HG02938 (cell line): ENCODE measurements at regions not wholly inside any gene's neighbourhood (a gene's known extent, or its start where the extent isn't known, plus 50 kb on each side); places are given as distances from the start of the nearest gene placed in this dataset.

Experiments
- ATAC-seq: cut with Tn5 transposase; IDR thresholded peaks from one replicate; pipeline ENCODE4 v1.9.1; 2021; ENCODE audit warnings: mild to moderate bottlenecking, moderate library complexity; ENCODE audit not compliant: unreplicated experiment

DNA sequence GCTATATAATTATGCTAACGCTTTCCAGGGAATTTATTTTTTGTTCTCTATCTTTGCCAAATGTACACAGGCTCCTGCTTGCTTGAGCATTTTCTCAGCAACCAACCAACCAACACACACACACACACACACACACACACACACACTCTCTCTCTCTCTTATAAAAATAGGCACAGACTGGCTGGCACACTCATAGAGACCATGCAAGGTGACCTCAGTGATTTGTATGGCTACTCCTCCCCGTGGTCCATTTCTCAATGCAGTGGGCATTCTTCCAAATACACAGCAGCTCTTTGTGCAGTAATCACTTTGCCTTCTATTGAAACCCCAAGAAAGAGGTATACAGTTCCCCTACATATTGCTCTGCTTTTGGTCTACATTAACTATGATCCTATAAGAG, 416.0 kb downstream of the MAN2A1 start:
- no peak for ATAC-seq

DNA sequence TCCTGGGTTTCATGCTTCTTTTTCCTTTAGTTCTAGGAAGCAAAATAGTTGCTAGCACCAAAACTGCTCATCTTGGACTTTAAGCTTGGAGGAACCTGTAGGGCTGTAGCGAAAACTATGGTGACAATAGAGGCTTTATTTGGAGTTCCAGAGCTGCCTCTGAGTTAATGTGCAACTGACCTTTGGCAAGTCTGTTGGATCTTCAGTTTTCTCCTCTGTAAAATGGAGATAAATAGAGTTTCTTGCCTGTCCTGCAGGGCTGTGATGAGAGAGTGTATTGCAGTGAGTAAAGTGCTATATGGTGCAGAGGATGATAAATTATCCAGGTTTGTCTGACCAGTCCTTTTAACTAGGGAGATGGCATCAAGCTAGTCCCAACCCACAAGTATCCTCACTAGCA, 417.0 kb downstream of the MAN2A1 start:
- ATAC-seq = no peak

DNA sequence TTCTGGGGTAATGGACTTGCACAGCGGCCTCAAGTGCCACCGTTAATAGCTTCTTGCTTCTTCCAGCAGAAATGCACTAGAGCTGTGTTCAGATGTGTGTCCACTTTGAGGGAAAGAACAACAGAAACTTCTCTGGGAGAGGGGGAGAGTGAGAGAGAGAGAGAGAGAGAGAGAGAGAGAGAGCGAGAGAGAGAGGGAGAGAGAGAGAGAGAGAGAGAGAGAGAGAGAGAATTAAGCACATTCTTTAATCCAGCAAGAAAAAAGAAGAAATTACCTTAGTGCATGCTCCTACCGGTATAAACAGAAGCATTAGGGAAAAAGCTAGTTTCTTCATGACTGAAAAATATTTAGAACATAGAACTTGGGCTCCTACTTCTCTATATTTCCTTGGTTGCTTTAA, 418.8 kb downstream of the MAN2A1 start:
- ATAC-seq = no peak

DNA sequence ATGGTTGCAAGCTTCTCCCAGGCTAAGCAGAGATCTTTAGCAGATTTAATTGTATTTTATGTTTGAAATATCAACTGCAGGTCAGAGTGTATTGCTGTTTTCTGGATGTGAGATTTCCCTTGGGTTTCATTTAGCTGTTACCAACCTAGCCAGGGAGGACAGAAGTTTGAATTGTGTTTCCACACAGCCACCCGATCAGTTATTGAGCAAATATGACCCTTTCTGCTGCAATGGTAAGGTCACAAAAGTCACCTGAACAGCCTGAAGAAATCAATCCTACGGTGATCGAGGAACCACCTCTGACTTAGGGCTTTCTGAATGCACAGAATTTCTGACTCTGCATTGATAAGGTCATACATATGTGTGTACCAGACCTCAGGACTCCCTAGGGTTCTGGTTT, 419.9 kb downstream of the MAN2A1 start:
- ATAC-seq = no peak

DNA sequence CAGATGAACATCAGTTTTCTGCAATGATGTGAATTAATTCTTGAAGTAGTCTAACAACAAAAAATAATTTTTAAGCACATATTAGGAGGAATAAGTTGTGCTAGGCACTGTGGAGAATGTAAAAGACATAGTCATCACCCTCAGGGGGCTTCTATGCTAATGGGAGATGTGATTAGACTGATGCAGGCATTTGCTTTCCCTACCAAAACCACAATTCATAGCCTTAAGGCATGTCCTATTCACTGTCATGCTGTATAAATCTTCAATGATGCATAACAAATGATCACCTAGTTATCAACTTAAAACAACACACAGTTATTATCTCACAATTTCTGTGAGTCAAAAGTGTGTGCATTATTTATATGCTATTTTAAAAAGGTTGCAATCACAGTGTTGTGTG, 422.6 kb downstream of the MAN2A1 start:
- no peak for ATAC-seq

DNA sequence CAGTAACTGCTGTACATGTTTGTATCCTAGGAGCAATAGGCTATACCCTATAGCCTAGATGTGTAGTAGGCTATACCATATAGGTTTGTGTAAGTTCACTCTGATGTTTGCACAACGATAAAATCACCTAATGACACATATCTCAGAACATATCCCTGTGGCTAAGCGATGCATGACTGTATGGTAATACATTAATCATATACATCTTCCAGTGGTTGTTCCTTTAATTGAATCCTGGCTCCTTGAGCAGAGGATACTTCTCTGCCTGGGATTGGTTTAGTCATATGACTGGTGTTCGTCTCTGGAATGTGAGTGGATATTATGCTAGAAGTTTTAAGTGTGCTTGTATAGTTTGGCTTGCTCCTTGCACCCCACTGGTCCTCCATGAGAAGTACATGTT, 425.8 kb downstream of the MAN2A1 start:
- ATAC-seq = no peak

DNA sequence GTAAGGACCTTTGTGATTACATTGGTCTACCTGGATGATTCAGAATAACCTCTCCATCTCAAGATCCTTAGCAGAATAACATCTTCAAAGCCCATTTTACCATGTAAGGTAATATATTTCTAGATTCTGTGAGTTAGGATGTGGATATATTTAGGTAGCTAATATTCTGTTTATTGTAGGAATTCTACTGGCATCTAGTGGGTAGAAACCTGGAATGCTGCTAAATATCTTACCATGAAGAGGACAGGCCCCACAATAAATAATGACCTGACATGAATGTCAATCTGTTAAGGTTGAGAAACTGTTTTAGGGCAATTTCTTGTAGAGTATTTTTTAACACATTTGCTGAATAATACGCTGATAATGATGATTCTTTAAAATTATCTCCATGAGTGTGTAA, 426.8 kb downstream of the MAN2A1 start:
- no peak for ATAC-seq

DNA sequence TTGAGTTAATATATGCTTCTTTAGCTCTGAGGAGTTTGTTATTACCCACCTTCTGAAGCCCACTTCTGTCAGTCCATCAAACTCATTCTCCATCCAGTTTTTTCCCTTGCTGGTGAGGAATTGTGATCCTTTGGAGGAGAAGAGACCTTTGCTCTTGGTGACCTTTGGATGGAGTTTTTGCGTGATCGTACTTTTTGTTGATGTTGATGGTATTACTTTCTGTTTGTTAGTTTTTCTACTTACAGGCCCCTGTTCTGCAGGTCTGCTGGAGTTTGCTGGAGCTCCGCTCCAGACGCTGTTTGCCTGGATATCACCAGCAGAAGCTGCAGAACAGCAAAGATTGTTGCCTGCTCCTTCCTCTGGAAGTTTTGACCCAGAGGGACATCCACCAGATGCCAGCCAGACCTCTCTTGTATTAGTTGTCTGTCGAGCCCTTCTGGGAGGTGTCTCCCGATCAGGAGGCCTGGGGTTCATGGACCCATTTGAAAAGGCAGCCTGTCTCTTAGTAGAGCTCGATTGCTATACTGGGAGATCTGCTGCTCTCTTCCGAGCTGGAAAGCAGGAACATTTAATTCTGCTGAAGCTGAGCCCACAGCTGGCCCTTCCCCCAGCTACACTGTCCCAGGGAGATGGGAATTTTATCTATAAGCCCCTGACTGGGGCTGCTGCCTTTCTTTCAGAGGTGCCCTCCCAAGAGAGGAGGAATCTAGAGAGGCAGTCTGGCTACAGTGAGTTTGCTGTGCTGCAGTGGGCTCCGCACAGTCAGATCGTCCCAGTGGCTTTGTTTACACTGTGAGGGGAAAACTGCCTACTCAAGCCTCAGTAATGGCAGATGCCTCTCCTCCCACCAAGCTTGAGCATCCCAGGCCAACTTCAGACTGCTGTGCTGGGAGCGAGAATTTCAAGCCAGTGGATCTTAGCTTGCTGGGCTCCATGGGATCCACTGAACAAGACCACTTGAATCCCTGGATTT, 445.5 kb downstream of the MAN2A1 start:
- no peak for ATAC-seq

DNA sequence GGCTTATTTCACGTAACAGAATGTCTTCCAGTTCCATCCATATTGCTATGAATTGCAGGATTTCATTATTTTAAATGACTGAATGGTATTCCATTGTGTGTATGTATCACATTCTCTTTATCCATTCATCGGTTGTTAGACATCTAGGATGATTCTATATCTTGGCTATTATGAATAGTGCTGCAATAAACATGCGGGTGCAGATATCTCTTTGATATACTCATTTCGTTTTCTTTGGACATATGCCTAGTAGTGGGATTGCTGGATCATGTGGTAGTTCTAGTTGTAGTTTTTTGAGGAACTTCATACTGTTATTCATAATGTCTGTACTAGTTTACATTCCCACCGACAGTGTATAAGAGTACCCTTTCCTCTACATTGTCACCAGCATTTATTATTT, 460.5 kb downstream of the MAN2A1 start:
- ATAC-seq = no peak

DNA sequence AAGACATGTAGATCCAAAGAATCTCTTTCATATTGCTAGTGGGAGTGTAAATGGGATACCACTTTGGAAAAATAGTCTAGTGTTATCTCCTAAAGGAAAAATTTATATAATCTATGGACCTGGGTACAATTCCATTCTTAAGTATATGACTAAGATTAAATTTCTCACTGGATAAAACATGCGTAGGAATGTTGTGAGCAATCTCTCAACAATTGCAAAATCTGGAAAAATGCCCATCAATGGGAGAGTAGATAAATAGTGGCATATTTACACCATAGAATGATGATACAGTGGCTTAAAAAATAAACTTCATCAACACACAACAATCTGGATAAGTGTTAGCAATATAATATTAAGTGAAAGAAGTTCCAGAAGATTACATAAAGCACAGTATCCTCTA, 469.5 kb downstream of the MAN2A1 start:
- no peak for ATAC-seq

DNA sequence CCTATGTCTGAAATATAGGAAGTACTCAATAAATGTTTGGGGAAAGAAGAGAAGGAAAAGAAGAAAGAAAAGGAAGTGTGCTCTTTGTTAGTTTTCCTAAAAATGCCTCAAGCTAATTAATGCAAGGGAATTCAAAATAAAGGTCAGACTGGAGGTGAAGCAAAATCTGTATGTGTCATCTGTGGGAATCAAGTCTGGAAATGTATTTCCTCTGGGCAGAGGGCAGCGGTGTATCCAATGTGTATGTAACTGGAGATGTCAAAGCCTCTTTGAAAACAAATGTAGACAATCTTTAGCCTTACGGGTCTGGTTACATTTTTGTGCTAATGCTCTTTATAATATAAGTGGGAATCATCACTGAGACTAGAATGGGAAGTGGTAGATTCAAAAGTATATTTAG, 471.4 kb downstream of the MAN2A1 start:
- ATAC-seq = no peak

DNA sequence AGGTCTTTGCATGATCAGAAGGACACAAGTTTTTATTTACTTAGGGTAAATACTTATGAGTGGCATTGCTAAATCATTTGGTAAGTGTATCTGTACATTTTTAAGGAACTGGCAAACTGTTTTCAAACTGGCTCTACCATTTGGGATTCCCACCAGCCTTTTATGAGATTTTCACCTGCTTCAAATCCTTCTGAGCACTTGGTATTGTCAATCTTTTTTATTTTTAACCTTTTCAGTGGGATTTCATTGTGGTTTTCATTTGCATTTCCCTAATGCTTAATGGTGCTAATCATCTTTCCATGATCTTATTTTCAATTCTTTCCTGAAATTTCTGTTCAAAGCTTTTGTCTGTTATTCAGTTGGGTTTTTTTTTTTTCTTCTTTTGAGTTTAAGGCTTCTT, 475.6 kb downstream of the MAN2A1 start:
- no peak for ATAC-seq

DNA sequence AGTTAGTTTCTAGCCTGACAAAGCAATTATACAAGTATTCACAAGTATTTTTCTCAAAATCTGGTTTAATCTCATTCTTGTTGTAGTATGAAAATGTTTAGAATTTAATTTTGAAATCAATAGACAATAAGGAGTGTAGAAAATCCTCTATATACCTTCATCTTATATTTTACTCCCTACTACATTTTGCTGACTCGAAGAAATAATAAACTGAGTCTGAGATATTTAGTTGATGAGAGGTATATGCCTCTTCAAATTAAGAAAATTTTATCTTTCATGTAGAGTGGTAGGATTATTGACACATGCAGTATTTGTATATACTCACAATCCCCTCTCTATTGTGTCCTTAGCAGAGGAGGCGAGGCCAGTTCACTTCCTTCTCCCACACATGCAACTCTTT, 477.7 kb downstream of the MAN2A1 start:
- no peak for ATAC-seq

DNA sequence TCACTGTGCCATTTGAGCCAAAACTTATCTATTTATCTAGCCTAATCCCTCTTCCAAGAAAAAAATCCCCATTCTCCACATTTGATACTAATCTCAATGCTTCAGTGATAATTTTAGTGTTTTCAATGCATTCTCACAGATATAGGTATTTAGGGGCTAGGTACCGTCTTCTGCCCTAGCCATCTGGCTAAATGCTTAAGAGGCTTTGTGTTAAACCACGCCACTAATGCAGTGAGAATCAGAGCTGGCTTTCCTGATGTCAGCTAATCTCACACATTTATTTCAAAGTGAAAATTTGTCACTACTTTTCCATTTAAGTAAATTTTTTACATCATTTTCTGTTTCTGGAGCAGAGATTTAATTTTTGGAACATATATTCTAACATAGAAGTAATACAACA, 479.7 kb downstream of the MAN2A1 start:
- no peak for ATAC-seq

DNA sequence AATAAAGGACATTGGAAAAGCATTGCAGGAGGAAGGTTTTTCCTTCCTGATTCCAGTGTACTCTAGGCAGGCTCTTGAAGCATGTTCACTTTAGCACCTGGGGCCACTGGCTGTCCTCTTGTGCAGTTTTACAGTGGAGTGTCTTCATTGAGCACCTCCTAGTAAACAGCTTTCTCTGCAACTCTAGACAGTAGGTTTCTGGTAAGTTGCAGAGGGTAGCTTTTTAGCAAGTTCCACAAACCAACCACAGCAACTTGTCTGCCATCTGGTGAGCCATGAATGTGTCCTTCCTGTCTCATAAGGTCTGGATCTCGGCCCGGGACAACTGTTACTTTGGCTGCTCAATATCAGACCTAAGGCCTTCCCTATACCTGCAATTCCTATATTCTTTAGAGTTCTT, 488.0 kb downstream of the MAN2A1 start:
- no peak for ATAC-seq

DNA sequence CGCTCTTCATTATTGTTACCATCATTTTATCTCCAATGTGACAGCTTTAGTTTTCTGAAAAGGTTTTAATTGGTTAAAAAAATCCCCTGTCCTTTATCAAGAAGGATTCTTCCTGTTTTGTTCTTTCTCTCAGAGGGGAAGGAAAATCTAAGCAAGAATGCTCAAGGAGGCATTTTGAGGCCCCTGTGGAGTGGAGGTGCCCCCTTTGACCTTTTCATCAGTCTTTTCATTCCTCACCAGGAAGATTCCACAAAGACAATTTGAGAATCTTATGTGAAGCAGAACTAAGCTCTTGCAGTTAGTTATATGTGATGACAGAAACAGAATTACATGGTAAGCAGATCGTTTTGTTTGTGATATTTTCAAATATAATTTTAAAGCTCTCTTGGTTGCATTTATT, 489.6 kb downstream of the MAN2A1 start:
- ATAC-seq = no peak

DNA sequence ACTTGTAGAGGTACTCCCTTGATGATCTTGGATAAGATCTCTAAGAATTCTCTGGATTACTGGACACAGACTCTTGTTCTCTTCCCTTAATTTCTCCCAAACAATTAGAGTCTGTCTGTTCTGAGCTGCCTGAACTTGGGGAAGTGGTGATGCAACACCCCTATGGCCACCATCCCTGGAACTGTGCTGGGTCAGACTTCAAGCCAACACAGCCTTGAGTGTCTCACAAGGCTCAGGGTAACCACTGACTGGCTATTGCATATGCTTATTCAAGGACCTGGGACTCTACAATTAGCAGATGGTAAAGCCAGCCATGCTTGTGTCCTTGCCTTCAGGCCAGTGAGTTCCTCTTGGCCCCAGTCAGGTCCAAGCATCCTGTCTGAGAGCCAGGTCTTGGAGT, 504.5 kb downstream of the MAN2A1 start:
- ATAC-seq = no peak

DNA sequence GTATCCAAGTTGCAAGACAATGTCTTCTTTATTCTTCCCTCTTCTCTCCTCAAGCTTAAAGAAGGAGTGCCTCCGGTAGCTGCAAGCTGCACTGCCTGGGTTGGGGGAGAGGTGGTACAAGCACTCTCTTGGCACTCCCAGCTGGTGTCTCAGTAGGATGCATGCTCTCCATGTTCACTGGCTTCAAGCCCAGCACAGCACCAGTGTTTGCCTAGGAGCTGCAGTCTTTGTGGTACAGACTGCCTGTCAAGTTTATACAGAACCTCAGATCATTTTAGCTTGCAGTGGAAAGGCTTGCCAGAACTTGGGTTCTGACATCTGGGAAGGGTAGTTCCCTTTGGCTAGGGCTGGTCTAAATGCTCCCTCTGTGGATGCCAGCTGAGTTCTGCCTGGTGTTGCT, 505.6 kb downstream of the MAN2A1 start:
- ATAC-seq = no peak

DNA sequence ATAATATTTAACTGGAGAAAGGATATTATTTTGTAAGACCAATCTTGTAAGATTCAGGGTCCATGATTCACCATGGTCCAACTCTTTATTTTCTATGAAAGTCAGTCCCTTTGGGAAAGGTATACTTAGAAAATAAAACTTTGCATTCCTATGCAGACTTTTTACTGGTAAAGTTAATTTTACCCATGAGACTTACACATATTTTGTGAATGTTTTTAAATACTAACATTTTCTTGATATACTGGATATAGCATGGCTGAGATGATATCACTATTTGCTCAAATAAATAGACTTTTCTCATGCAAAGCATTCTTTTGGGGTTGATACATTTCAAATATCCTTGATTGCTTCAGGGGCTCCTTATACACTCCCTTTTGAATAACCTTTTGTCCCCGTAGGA, 512.1 kb downstream of the MAN2A1 start:
- no peak for ATAC-seq

DNA sequence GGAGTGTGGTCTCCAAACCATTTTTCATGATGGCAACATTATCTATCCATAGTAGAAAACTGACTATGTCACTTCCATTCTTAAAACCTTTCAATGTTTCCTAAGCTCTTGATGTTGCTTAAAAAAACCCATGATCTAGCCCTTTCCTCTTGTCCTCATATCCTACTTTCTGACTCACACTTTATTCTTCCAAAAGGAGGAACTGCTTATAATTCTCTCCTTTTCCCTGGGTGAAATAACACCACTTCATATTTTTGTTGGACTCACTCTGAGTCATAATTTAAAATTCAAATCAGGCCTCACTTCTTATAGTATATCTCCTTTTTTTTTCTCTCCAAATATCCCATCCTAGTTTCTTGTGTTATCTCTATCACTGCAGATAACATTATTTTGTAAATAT, 513.9 kb downstream of the MAN2A1 start:
- ATAC-seq = no peak

DNA sequence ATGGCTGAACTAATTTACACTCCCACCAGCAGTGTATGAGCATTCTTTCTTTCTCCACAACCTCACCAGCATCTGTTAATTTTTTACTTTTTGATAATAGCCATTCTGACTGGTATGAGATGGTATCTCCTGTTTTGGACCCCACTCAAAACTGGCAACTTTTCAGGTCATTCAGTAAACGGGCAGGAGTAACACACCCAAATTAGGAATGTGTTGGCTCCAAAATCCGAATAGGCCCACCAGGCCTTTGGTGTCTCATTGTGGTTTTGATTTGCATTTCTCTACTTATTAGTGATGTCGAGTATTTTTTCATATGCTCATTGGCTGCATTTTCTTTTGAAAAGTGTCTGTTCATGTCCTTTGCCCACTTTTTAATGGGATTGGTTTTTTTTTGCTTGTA, 517.1 kb downstream of the TMEM232 start:
- ATAC-seq = no peak

DNA sequence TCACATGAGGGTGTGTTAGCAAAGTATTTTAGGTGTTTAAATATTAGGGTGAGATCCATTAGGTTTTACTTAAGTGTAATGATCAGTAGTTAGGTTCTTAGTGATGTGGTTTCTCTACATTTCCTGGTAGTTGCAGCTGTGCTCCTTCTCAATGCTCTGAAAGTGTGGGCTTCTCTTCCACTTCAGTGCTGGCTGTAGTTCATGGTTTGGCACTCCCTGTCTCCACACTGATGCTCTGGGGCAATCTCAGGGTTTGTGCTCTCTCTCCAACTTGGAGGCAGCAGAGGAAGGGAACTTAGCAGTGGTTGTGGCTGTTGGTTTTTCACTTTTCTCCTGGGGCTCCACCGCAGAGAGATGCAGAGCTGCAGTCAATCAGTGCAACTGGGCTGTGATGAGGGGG, 507.5 kb downstream of the TMEM232 start:
- ATAC-seq = no peak

DNA sequence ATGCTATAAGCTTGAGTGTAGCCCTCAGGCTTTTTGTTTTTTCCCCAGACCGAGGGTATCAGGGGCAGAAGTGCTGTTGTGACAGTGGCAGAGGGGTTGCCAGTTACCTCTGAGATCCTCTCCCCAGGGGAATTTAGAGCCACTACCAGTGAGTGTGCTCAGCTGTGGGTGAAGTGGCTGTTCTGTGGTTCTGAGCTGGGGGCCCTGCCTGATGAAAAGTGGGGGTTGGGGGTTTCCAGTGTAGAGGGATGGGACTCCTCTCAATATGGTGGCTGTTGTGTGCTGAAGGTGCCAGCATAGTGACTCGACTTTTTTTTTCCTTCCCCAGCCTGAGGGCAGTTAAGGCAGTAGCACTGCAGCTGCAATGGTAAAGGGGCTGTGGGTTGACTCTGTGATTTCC, 506.7 kb downstream of the TMEM232 start:
- no peak for ATAC-seq
